Stimulated activated CD4-positive, alpha-beta T cell treated with anti-CD3 and anti-CD28 coated beads, Interleukin-2, amount 100 ng/mL, for 48 hours (primary cell): ENCODE measurements at regions not wholly inside any gene's neighbourhood (a gene's known extent, or its start where the extent isn't known, plus 50 kb on each side); places are given as distances from the start of the nearest gene placed in this dataset.
"Not testable (repeated sequence)": the region's sequence is repeated elsewhere in the genome, so short reads cannot be mapped to it uniquely, and the experiment has no call there.

Experiments used
- DNase-seq, 2 donors: peaks; one replicate each; pipeline ENCODE4 v3.0.0-alpha.2; 2020

DNA sequence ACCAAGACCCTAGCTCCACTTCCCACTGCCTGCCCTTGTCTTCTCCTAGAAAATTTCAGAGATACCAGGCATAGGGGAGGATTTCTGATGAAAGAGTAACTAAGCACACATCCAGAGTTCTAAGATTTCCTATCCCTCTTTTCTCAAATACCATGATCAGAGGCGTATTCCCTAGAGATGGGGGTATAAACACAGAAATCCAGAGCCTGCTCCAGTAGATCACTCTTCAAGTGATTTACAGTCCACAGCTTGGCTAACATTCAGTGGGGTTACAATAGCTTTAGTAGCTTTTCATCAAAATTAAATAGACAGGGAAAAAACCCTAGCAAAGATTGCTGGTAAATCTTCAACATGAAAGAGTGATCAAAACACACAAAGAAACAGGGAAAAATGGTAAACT lies 800.7 kb upstream of the GRM7 start:
- DNase-seq, result no peak

GRCh38 chr3:6062261-6063187 lies 798.4 kb upstream of the GRM7 start:
- DNase-seq, result no peak

GRCh38 chr3:6066397-6066796 lies 794.5 kb upstream of the GRM7 start:
- DNase-seq, result no peak

GRCh38 chr3:6066868-6067578 lies 793.9 kb upstream of the GRM7 start:
- not testable (repeated sequence) for DNase-seq

- no peak for DNase-seq
Measured at GRCh38 chr3:6074952-6075351, 786.0 kb upstream of the GRM7 start.

- DNase-seq, result no peak
Measured at GRCh38 chr3:6078436-6078835, 782.5 kb upstream of the GRM7 start.

GRCh38 chr3:6079011-6079410 lies 781.9 kb upstream of the GRM7 start:
- no peak for DNase-seq

GRCh38 chr3:6079561-6080179 lies 781.2 kb upstream of the GRM7 start:
- DNase-seq, result no peak

- DNase-seq, result no peak
Measured at GRCh38 chr3:6088433-6088832, 772.5 kb upstream of the GRM7 start.

DNA sequence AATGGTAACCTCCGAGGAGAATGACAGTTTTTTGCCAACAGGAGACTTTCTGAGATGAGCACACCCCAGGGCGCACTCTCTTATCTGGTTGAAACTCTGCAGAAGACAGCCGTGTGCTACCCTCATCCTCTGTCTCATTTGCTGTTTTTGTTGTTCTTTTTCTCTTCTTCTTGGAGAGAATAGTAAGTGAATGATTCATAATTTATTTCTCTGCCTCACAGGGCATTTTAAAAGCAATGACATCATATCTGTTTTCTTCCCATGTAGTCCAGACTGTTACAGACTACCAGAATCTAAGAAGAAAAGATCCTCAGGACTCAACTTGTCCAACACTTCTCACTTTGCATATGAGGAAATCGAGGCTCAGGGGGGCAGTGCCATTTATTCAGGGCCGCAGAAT lies 771.1 kb upstream of the GRM7 start:
- DNase-seq, result no peak

- no peak for DNase-seq
Measured at GRCh38 chr3:6091262-6091661, 769.7 kb upstream of the GRM7 start.

GRCh38 chr3:6095006-6095405 lies 765.9 kb upstream of the GRM7 start:
- DNase-seq, result no peak

DNA sequence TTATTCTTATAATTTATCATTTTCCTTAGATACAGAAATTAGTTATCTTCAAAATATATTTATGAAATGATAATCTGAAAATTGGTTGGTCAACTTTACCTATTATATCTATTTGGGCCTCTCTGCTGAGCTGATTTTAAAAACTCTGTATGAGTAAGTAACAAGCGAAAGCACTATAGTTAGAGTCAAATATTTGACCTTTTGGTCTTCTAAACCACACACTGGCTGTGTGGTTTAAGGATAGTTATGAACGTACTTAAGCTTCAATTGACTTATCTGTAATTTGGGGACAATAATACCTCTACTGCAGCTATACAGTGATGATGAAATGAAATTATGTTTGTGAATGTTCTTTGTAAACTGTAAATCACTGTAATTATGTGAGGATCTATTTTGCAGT lies 763.9 kb upstream of the GRM7 start:
- DNase-seq, result no peak

DNA sequence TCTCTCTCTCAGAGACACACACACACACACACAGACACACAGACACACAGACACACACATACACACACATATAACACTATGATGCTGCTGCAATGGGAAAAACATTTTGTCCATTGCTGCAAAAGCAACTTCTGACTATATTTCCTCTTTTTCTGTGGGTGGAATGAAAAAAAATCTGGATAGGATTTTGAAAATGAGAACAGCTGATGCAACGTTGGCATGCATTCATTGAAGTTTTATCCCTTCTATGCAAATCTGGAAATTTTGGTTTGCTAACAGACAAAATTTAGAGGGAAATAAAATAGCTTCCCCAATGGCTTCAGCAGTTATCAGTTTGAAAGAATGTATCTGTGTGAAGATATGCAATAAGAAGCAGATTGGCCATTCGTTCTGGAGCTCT lies 763.4 kb upstream of the GRM7 start:
- no peak for DNase-seq

DNA sequence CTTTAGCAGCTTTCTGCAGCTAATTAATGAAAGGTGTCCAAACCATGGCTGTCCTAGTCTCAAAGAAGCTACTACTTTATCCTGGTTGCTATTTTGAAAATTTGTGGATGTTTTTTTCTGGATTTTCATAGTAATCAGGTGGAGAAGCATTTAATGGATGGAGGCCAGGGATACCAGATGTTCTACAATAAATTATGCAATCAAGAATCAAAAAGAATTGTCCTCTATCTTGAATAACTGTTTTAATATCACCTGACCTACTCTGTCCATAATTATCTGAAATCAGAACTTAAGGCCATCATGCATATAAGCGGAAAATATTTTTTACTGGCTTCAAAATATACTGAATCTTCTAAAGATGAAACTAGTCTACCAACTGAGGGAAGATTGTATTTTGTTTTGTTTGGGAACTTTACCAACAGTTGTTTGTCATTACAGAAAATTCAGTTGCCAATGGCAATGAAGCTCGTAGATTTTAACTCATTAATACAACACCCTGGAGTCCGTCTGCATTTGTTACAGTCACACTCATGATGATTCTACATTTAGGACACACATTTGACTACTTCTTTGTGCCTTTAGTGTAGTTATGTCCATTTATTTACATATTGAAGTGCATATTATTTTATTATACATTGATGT lies 762.3 kb upstream of the GRM7 start:
- DNase-seq, result no peak

- no peak for DNase-seq
Measured at GRCh38 chr3:6099458-6100075, 761.3 kb upstream of the GRM7 start.

GRCh38 chr3:6105187-6105586 lies 755.7 kb upstream of the GRM7 start:
- no peak for DNase-seq

DNA sequence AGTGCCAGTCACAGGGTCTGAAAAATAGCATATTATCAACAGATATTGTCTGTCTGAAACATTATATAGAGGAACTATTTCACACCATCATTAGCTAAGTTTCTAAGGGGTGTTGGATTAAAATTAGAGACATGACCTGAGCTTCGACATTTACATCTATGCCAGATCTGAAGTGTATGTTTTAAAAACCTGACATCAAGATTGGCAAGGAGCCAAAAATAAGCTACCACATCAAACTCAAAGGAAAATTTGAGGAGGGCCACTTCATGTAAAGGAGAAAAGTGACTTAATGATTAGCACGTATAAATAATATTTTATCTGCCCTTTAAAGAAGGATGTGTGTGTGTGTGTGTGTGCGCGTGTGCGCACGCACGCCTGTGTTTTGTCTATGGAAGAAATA lies 752.0 kb upstream of the GRM7 start:
- no peak for DNase-seq

DNA sequence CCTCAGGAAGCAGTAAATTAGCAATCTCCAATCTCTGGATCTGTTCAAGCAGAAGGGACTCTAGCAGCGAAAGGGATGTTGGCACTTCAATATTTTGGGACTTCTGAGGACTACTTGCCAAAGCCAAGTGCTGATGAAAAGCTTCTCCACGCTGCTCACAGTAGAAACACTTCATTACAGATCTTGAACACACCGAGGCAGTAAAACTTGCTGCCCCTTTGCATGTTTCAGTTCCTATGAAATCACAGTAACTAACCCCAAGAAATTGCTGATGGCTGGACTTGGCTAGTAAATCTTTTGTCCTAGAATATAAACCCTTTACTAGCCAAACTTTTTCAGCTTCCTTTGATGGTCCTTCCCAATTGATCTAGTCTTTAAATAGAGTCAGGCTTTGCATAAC lies 750.5 kb upstream of the GRM7 start:
- no peak for DNase-seq

DNA sequence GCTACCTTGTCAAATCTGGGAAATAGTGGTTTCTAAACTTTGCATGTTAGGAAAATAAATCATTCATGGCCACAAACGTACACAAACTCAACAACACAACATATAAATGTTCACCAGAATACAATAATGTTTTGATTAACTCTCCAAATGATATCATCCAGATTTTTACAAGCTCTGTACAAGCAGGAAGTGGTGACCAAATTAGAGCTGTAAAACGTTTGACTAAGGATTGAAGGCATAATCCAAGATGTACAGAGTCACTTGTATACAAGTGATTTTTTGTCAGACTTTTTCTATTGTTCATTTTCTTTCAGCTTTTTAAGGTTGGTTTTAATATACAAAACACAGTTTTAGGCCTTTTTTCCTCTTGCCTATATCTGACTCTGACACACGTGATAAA lies 748.4 kb upstream of the GRM7 start:
- no peak for DNase-seq

GRCh38 chr3:6113338-6113737 lies 747.6 kb upstream of the GRM7 start:
- no peak for DNase-seq

DNA sequence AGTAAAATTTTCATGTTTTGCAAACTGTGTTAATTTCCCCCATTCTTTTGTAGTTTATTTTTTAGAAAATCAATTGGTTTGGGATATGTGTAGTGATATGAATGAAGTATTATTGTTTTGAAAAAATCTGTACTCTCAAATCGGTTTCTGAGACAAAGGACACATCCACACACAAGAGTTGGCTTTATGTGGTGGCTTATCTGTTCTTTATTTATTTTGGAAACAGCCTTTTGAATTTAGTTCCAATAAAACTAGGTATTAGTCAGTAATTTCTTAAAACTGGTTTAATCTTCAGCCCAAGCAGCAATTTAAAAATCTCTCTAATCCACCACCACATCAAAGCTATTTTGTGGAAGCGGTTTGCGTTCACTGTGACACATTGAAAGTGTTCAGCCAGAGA lies 741.5 kb upstream of the GRM7 start:
- DNase-seq, result no peak

GRCh38 chr3:6120786-6121185 lies 740.1 kb upstream of the GRM7 start:
- DNase-seq, result no peak
